Gastroesophageal sphincter (tissue), 4 donors: ENCODE measurements at regions not wholly inside any gene's neighbourhood (a gene's known extent, or its start where the extent isn't known, plus 50 kb on each side); places are given as distances from the start of the nearest gene placed in this dataset.

Source experiments
- ATAC-seq: fragments of 150-250 bp; one replicate; pipeline ENCODE4 v1.9.1; 2016; ENCODE audit warnings: mild to moderate bottlenecking, moderate library complexity
- H3K27ac ChIP-seq, 4 donors: fragments of 200-600 bp; sonication (generic) in 3 of 4; 1 replicate in 3 of 4; 2 replicates in 1 of 4; pipeline ENCODE4 v1.5.1; 2016 to 2019
- H3K27me3 ChIP-seq: fragments of 200-600 bp; sonication (generic); one replicate; pipeline ENCODE4 v1.5.1; 2019
- H3K36me3 ChIP-seq, 2 donors: fragments of 200-600 bp; sonication (generic); one replicate each; pipeline ENCODE4 v1.5.1; 2019; ENCODE audit warnings: control low read depth in 1 of 2
- H3K4me1 ChIP-seq, 3 donors: fragments of 200-600 bp; sonication (generic); 1 replicate in 2 of 3; 2 replicates in 1 of 3; pipeline ENCODE4 v1.5.1; 2016 to 2019; ENCODE audit warnings: control low read depth in 2 of 3
- H3K4me3 ChIP-seq, 2 donors: fragments of 200-600 bp; sonication (generic); one replicate each; pipeline ENCODE4 v1.5.1; 2019; ENCODE audit warnings: mild to moderate bottlenecking in 1 of 2, moderate library complexity in 1 of 2
- H3K9me3 ChIP-seq, 3 donors: fragments of 200-600 bp; sonication (generic); one replicate each; pipeline ENCODE4 v1.5.1; 2017 to 2019; ENCODE audit warnings: control low read depth in 2 of 3
- CTCF ChIP-seq, 4 experiments: fragments of 200-600 bp in 2 of 4; fragments of 450-650 bp in 2 of 4; sonication (generic) in 1 of 4; IDR thresholded peaks; one replicate each; pipeline ENCODE4 v1.5.1; 2017 to 2019; ENCODE audit warnings: antibody characterized with exemption in 4 of 4, mild to moderate bottlenecking in 2 of 4, moderate library complexity in 2 of 4
- EP300 ChIP-seq: sonication (generic); formaldehyde crosslinking; IDR thresholded peaks from one replicate; pipeline ENCODE4 v1.6.1; 2017; ENCODE audit warnings: antibody characterized with exemption, mild to moderate bottlenecking
- POLR2A ChIP-seq, 2 donors: fragments of 450-650 bp; IDR thresholded peaks; one replicate each; pipeline ENCODE4 v1.6.1; 2017; ENCODE audit warnings: antibody characterized with exemption in 2 of 2, mild to moderate bottlenecking in 2 of 2, moderate library complexity in 1 of 2
- POLR2AphosphoS5 ChIP-seq: sonication (generic); formaldehyde crosslinking; IDR thresholded peaks from one replicate; pipeline ENCODE4 v1.6.1; 2017; ENCODE audit warnings: antibody characterized with exemption
- WGBS, 2 donors: methylation state at CpG; one replicate each; pipeline ENCODE4 v1.1.5; 2018; ENCODE audit warnings: low coverage in 1 of 2; 5-methylcytosine and 5-hydroxymethylcytosine counted together

GRCh38 chr10:29962166-29962850 is 97.1 kb downstream of the JCAD start:
- H3K36me3 ChIP-seq, result no peaks in the 10 kb centered on the region
- H3K9me3 ChIP-seq, result no peaks in the 10 kb centered on the region
- no peak overlapping the region for H3K27ac ChIP-seq
- TF ChIP-seq POLR2AphosphoS5 (no peak), EP300 (no peak), POLR2A (IDR thresholded peaks at IDR 0.05) (no peak), CTCF (IDR thresholded peaks at IDR 0.05) (no peak)
- no peaks in the 10 kb centered on the region for H3K27me3 ChIP-seq
- 39 to 64% methylated on average over 5 to 6 of the region's 7 CpGs for WGBS, 2 donors
- no peak overlapping the region for H3K4me3 ChIP-seq
- no peak for ATAC-seq
- H3K4me1 ChIP-seq, result peaks cover 0 to 20% (median 11%) of the 10 kb centered on the region in 3 donors

DNA sequence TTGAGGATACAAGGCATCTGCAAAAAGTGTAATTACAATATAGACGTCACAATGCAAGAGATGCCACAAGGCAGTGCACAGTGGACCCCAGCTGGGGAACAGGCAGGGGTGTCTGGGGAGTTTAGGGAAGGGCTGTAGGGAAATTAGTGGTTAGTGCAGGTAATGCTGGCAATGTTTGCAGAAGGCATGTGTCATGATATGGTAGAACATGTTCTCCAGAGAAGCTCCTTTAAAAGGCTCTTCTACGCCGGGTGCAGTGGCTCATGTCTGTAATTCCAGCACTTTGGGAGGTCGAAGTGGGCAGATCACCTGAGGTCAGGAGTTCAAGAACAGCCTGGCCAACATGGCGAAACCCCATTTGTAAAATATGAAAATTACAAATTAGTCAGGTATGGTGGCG is 98.0 kb downstream of the JCAD start:
- Histone ChIP-seq H3K4me3 (no peak overlapping the region), H3K27me3 (no peaks in the 10 kb centered on the region), H3K9me3 (peaks cover 0 to 4% (median 0%) of the 10 kb centered on the region in 3 donors), H3K36me3 (no peaks in the 10 kb centered on the region), H3K27ac (no peak overlapping the region), H3K4me1 (peaks cover 0 to 21% (median 11%) of the 10 kb centered on the region in 3 donors)
- ATAC-seq, result no peak
- 90 to 94% methylated on average over 4 to 6 of the region's 6 CpGs for WGBS, 2 donors
- TF ChIP-seq POLR2A (IDR thresholded peaks at IDR 0.05) (no peak), POLR2AphosphoS5 (no peak), CTCF (IDR thresholded peaks at IDR 0.05) (no peak), EP300 (no peak)

DNA sequence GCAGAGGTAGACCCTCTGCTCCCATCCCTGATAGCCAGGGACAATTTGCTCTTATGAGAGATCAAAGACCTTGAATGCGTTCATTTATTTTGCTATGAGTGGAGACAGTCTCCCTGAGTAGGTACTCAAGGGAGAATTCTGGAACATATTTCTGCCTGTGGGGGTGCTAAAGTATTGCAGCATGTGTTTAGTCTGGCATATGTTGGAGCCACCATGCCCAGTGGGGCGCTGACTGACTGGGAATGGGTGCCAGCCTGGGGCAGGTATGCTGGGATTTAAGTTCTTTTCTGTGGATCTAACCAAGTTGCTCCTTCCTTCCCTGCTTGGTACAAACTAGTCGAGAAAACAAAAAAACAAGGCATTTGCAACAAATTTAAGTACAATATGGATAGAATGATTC is 99.1 kb downstream of the JCAD start:
- no peaks in the 10 kb centered on the region for H3K27me3 ChIP-seq
- no peaks in the 10 kb centered on the region for H3K36me3 ChIP-seq
- peaks cover 0 to 5% (median 0%) of the 10 kb centered on the region in 3 donors for H3K9me3 ChIP-seq
- TF ChIP-seq CTCF (IDR thresholded peaks at IDR 0.05), result no peak
- no peak for TF ChIP-seq POLR2A (IDR thresholded peaks at IDR 0.05)
- no peak for TF ChIP-seq EP300
- no peak for TF ChIP-seq POLR2AphosphoS5
- no peak overlapping the region for H3K4me3 ChIP-seq
- no peak overlapping the region for H3K27ac ChIP-seq
- ATAC-seq, result no peak
- 89% methylated on average over 2 of the region's 3 CpGs; no CpG with 5 or more reads in 1 of the 2 donors for WGBS, 2 donors
- peaks cover 0 to 21% (median 11%) of the 10 kb centered on the region in 3 donors for H3K4me1 ChIP-seq

- no peak overlapping the region for H3K27ac ChIP-seq
- H3K27me3 ChIP-seq, result no peaks in the 10 kb centered on the region
- H3K9me3 ChIP-seq, result peaks cover 0 to 5% (median 0%) of the 10 kb centered on the region in 3 donors
- no peaks in the 10 kb centered on the region for H3K36me3 ChIP-seq
- WGBS, 2 donors, result 83 to 85% methylated on average over 6 to 11 of the region's 18 CpGs
- ATAC-seq, result no peak
- H3K4me1 ChIP-seq, result peaks cover 0 to 21% (median 11%) of the 10 kb centered on the region in 3 donors
- no peak overlapping the region for H3K4me3 ChIP-seq
- TF ChIP-seq CTCF (IDR thresholded peaks at IDR 0.05), result no peak
- TF ChIP-seq POLR2AphosphoS5, result no peak
- TF ChIP-seq EP300, result no peak
- no peak for TF ChIP-seq POLR2A (IDR thresholded peaks at IDR 0.05)
Measured at GRCh38 chr10:29959586-29959985, 99.8 kb downstream of the JCAD start.

DNA sequence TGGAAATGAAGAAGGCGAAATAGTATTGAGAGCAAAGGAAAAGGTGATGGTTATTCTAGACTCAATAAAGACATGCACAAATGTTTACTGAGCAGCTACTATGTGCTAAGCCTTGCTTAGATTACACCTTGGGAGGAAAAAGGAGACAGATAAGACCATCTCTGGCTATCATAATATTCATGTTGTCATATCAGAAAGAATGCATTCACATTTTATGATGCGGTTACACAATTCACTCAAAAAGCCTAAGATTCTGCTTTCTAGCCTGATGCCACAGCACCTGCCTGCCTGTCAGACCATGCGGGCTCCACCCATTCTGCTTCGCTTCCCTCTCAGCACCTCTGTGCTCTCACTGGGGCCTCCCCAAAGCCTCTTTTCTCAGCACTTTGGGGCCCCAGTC is 100.9 kb downstream of the JCAD start:
- H3K27me3 ChIP-seq, result no peaks in the 10 kb centered on the region
- H3K27ac ChIP-seq, result peak overlapping the region; percentile 11 to 86 (median 72)
- H3K36me3 ChIP-seq, result no peaks in the 10 kb centered on the region
- TF ChIP-seq POLR2A (IDR thresholded peaks at IDR 0.05) (no peak), POLR2AphosphoS5 (no peak), EP300 (no peak), CTCF (IDR thresholded peaks at IDR 0.05) (no peak)
- H3K4me1 ChIP-seq, result peaks cover 0 to 21% (median 11%) of the 10 kb centered on the region in 3 donors
- no peak for ATAC-seq
- H3K4me3 ChIP-seq, result no peak overlapping the region
- 83 to 91% methylated on average over 4 of the region's 4 CpGs for WGBS, 2 donors
- H3K9me3 ChIP-seq, result peaks cover 0 to 5% (median 0%) of the 10 kb centered on the region in 3 donors
